Endodermal cell (in vitro differentiated cells): ENCODE measurements at regions not wholly inside any gene's neighbourhood (a gene's known extent, or its start where the extent isn't known, plus 50 kb on each side); places are given as distances from the start of the nearest gene placed in this dataset.
A peak's percentile ranks its signal among the peaks of the same experiment; 100 is the strongest.

ENCODE experiments used
- DNase-seq: peaks from one replicate; pipeline ENCODE4 v3.0.0-alpha.2; 2017
- H3K27ac ChIP-seq: 2 replicates; pipeline ENCODE4 v1.5.1; 2013; ENCODE audit warnings: mild to moderate bottlenecking, low read depth, low read length, moderate library complexity
- H3K27me3 ChIP-seq: 2 replicates; pipeline ENCODE4 v1.6.1; 2013; ENCODE audit warnings: mild to moderate bottlenecking, low read length, moderate library complexity; ENCODE audit not compliant: insufficient read depth, control insufficient read depth, poor library complexity, severe bottlenecking
- H3K36me3 ChIP-seq: 2 replicates; pipeline ENCODE4 v1.7.0; 2013; ENCODE audit warnings: mild to moderate bottlenecking, low read length, moderate library complexity; ENCODE audit not compliant: control insufficient read depth, insufficient read depth
- H3K4me1 ChIP-seq: one replicate; pipeline ENCODE4 v1.7.0; 2013; ENCODE audit warnings: low read length; ENCODE audit not compliant: control insufficient read depth, insufficient read depth
- H3K4me3 ChIP-seq: 2 replicates; pipeline ENCODE4 v1.5.1; 2013; ENCODE audit warnings: mild to moderate bottlenecking, low read length, moderate library complexity
- H3K9ac ChIP-seq: 2 replicates; pipeline ENCODE4 v1.6.1; 2013; ENCODE audit warnings: mild to moderate bottlenecking, low read length, moderate library complexity; ENCODE audit not compliant: poor library complexity, severe bottlenecking; ENCODE audit errors: extremely low read depth
- H3K9me3 ChIP-seq: 2 replicates; pipeline ENCODE4 v1.6.1; 2013; ENCODE audit warnings: mild to moderate bottlenecking, low read length, moderate library complexity; ENCODE audit not compliant: control insufficient read depth
- H3K27ac Mint-ChIP-seq: 2 replicates; pipeline ENCODE4 v1.8.0; 2020; ENCODE audit warnings: mixed read lengths
- H3K27me3 Mint-ChIP-seq: 2 replicates; pipeline ENCODE4 v1.8.0; 2021; ENCODE audit warnings: mild to moderate bottlenecking, mixed read lengths; ENCODE audit not compliant: insufficient read depth
- H3K36me3 Mint-ChIP-seq: 2 replicates; pipeline ENCODE4 v1.8.0; 2020; ENCODE audit warnings: low read depth, mixed read lengths
- H3K4me1 Mint-ChIP-seq: 2 replicates; pipeline ENCODE4 v1.8.0; 2020; ENCODE audit warnings: mixed read lengths
- H3K4me3 Mint-ChIP-seq: 2 replicates; pipeline ENCODE4 v1.8.0; 2020; ENCODE audit warnings: mild to moderate bottlenecking, moderate library complexity, mixed read lengths
- H3K9me3 Mint-ChIP-seq: 2 replicates; pipeline ENCODE4 v1.8.0; 2020; ENCODE audit warnings: mild to moderate bottlenecking, mixed read lengths
- WGBS, 2 experiments: methylation state at CpG; one replicate each; pipeline versions ENCODE4 v1.1.5 to v1.1.7; 2013; ENCODE audit warnings: missing lambda C conversion rate in 2 of 2, mixed read lengths in 1 of 2; ENCODE audit not compliant: insufficient coverage in 1 of 2, insufficient read length in 1 of 2; 5-methylcytosine and 5-hydroxymethylcytosine counted together
- TF ChIP-seq, protein P1 (sequence below): fragments of 200-600 bp; sonication (generic); conservative IDR thresholded peaks from 2 replicates; pipeline ENCODE4 v1.5.0; 2021; ENCODE audit warnings: antibody characterized with exemption, mild to moderate bottlenecking

DNA sequence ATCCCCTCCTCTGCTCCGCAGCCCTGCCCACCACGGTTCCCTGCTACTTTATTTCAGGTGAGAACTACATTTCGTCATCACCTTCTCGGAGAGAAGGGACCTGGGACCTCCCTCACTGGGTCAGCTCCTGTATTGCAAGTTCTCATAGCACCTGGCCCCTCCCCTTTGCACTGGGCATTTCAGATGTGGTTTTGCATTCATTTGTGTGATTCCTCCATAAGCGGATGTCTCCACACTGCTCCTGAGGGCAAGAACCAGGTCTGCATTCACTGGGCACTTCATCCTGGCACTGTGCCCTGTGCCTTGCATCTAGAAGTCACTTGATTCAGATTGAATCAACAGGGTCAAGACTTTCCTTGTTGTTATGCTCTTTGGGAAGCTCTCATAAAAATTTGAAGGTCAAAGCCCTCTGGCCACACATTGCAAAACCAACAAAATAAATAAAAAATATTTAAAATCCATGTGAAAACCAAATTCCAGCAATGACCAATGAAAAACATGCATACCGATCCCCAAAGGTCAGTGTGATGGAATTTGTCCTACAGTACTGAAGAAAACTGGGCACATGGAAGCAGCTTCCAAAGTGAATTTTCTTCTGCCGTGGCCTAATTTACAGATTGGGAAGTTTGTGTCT is 89.1 kb upstream of the F13A1 start:
- no peak overlapping the region for H3K9ac ChIP-seq
- no peaks in the 10 kb centered on the region for H3K9me3 ChIP-seq
- no peak overlapping the region for H3K27ac Mint-ChIP-seq
- no peak overlapping the region for H3K4me3 ChIP-seq
- 89 to 94% methylated on average over 6 to 7 of the region's 7 CpGs for WGBS, 2 experiments
- no peaks in the 10 kb centered on the region for H3K4me1 Mint-ChIP-seq
- TF ChIP-seq, protein P1, sequence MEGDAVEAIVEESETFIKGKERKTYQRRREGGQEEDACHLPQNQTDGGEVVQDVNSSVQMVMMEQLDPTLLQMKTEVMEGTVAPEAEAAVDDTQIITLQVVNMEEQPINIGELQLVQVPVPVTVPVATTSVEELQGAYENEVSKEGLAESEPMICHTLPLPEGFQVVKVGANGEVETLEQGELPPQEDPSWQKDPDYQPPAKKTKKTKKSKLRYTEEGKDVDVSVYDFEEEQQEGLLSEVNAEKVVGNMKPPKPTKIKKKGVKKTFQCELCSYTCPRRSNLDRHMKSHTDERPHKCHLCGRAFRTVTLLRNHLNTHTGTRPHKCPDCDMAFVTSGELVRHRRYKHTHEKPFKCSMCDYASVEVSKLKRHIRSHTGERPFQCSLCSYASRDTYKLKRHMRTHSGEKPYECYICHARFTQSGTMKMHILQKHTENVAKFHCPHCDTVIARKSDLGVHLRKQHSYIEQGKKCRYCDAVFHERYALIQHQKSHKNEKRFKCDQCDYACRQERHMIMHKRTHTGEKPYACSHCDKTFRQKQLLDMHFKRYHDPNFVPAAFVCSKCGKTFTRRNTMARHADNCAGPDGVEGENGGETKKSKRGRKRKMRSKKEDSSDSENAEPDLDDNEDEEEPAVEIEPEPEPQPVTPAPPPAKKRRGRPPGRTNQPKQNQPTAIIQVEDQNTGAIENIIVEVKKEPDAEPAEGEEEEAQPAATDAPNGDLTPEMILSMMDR: no peak
- no peaks in the 10 kb centered on the region for H3K36me3 Mint-ChIP-seq
- no peaks in the 10 kb centered on the region for H3K9me3 Mint-ChIP-seq
- no peaks in the 10 kb centered on the region for H3K27me3 ChIP-seq
- H3K4me1 ChIP-seq: no peaks in the 10 kb centered on the region
- peak; percentile 60 for DNase-seq
- H3K4me3 Mint-ChIP-seq: no peak overlapping the region
- H3K27ac ChIP-seq: no peak overlapping the region
- no peaks in the 10 kb centered on the region for H3K36me3 ChIP-seq
- H3K27me3 Mint-ChIP-seq: no peaks in the 10 kb centered on the region

- H3K27me3 Mint-ChIP-seq: no peaks in the 10 kb centered on the region
- H3K27me3 ChIP-seq: no peaks in the 10 kb centered on the region
- H3K36me3 ChIP-seq: no peaks in the 10 kb centered on the region
- H3K4me3 Mint-ChIP-seq: no peak overlapping the region
- no peak overlapping the region for H3K9ac ChIP-seq
- no peaks in the 10 kb centered on the region for H3K4me1 ChIP-seq
- TF ChIP-seq, protein P1: no peak
- no peaks in the 10 kb centered on the region for H3K9me3 ChIP-seq
- no peaks in the 10 kb centered on the region for H3K36me3 Mint-ChIP-seq
- DNase-seq: no peak
- no peak overlapping the region for H3K27ac Mint-ChIP-seq
- H3K27ac ChIP-seq: no peak overlapping the region
- H3K9me3 Mint-ChIP-seq: no peaks in the 10 kb centered on the region
- no peak overlapping the region for H3K4me3 ChIP-seq
- no peaks in the 10 kb centered on the region for H3K4me1 Mint-ChIP-seq
Measured at GRCh38 chr6:6411115-6411514, 90.7 kb upstream of the F13A1 start.

DNA sequence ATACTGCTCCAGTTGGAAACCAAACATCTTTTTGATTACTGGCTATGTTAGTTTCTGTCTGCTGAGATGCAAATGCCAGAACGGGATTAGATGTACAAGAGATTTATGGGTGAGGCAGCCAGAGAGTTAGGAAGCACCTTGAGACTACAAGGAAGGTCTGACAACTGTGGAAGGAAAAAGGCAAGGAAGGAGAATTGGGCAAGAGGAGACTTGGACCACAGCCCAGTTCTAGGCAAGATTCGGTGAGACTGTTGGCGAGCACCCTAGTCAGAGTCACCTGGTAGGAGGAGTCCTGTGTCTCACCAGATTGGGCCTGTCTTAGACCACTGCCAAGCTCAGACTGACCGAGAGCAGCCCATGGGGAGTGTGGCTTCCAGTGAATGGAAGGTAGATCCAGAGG is 91.8 kb upstream of the F13A1 start:
- Histone ChIP-seq H3K4me3 (no peak overlapping the region), H3K9me3 (no peaks in the 10 kb centered on the region), H3K36me3 (no peaks in the 10 kb centered on the region), H3K9ac (no peak overlapping the region), H3K27me3 (no peaks in the 10 kb centered on the region), H3K4me1 (no peaks in the 10 kb centered on the region), H3K27ac (no peak overlapping the region)
- Mint-ChIP-seq H3K4me3 (no peak overlapping the region), H3K4me1 (no peaks in the 10 kb centered on the region), H3K36me3 (no peaks in the 10 kb centered on the region), H3K27me3 (no peaks in the 10 kb centered on the region), H3K9me3 (no peaks in the 10 kb centered on the region), H3K27ac (no peak overlapping the region)
- TF ChIP-seq, protein P1: no peak
- 83 to 89% methylated on average over 2 to 4 of the region's 4 CpGs for whole genome bisulfite sequencing, 2 experiments
- no peak for DNase-seq
